PC-3 (cell line): ENCODE measurements at regions not wholly inside any gene's neighbourhood (a gene's known extent, or its start where the extent isn't known, plus 50 kb on each side); places are given as distances from the start of the nearest gene placed in this dataset.

Experiments used
- ATAC-seq: fragments of 200-7000 bp; cut with Tn5 transposase; 2 replicates; pipeline ENCODE4 v1.9.1; 2020; ENCODE audit warnings: mild to moderate bottlenecking, moderate library complexity
- BruUV-seq: library from RNA; stranded (reverse); fragments of 400-500 nt; replicated peaks from 2 replicates; lab custom pipeline; 2021; lab: Mats Ljungman, UMichigan
- CTCF ChIA-PET: fragments of 300-600 bp; sonication (Branson Sonifier 250); formaldehyde crosslinking; loops from one replicate; lab custom pipeline; 2022; ENCODE audit warnings: antibody characterized with exemption; lab: Charles Lee
- POLR2A ChIA-PET: fragments of 300-600 bp; sonication (Branson Sonifier 250); formaldehyde crosslinking; loops from one replicate; lab custom pipeline; 2022; ENCODE audit warnings: antibody characterized with exemption; ENCODE audit not compliant: unreplicated experiment; lab: Charles Lee
- DNase-seq: peaks from one replicate; pipeline ENCODE4 v3.0.0-alpha.2; 2015
- H2AFZ ChIP-seq: fragments of 300-600 bp; sonication (generic); 2 replicates; pipeline ENCODE4 v1.6.0; 2016; ENCODE audit warnings: antibody characterized with exemption, low read length
- H3F3A ChIP-seq: fragments of 300-600 bp; sonication (generic); one replicate; pipeline ENCODE4 v1.6.0; 2017; ENCODE audit warnings: antibody characterized with exemption, low read length, control low read depth, mild to moderate bottlenecking; ENCODE audit not compliant: unreplicated experiment
- H3K27ac ChIP-seq: fragments of 300-600 bp; sonication (generic); 2 replicates; pipeline ENCODE4 v1.5.1; 2016; ENCODE audit warnings: mild to moderate bottlenecking, low read length
- H3K27me3 ChIP-seq: fragments of 300-600 bp; sonication (generic); 2 replicates; pipeline ENCODE4 v1.6.1; 2016; ENCODE audit warnings: low read length, mixed read lengths
- H3K36me3 ChIP-seq: fragments of 300-600 bp; sonication (generic); 2 replicates; pipeline ENCODE4 v1.6.1; 2016; ENCODE audit warnings: low read depth, mixed run types, low read length, mixed read lengths
- H3K4me1 ChIP-seq: fragments of 300-600 bp; sonication (generic); 2 replicates; pipeline ENCODE4 v1.5.1; 2016; ENCODE audit warnings: low read length; ENCODE audit not compliant: insufficient read depth
- H3K4me2 ChIP-seq: fragments of 300-600 bp; sonication (generic); 2 replicates; pipeline ENCODE4 v1.6.0; 2016; ENCODE audit warnings: low read length
- H3K4me3 ChIP-seq: fragments of 300-600 bp; sonication (generic); 2 replicates; pipeline ENCODE4 v1.5.1; 2016; ENCODE audit warnings: mild to moderate bottlenecking, low read length, mixed read lengths
- H3K79me2 ChIP-seq: fragments of 300-600 bp; sonication (generic); 2 replicates; pipeline ENCODE4 v1.6.1; 2017; ENCODE audit warnings: low read length, mixed read lengths
- H3K9ac ChIP-seq: fragments of 300-600 bp; sonication (generic); 2 replicates; pipeline ENCODE4 v1.6.0; 2016; ENCODE audit warnings: mild to moderate bottlenecking, low read length
- H3K9me2 ChIP-seq: fragments of 300-600 bp; sonication (generic); replicated peaks from 2 replicates; pipeline ENCODE4 v1.6.1; 2016; ENCODE audit warnings: mixed run types, low read length, mixed read lengths
- H3K9me3 ChIP-seq: fragments of 300-600 bp; sonication (generic); 2 replicates; pipeline ENCODE4 v1.6.1; 2016; ENCODE audit warnings: low read length, mixed read lengths
- H4K20me1 ChIP-seq: fragments of 300-600 bp; sonication (generic); 2 replicates; pipeline ENCODE4 v1.6.1; 2016; ENCODE audit warnings: low read length, mixed read lengths
- CTCF ChIP-seq: fragments of 300-600 bp; sonication (generic); conservative IDR thresholded peaks from 2 replicates; pipeline ENCODE4 v1.5.1; 2017; ENCODE audit warnings: antibody characterized with exemption, low read depth, mild to moderate bottlenecking, low read length
- EZH2 ChIP-seq: fragments of 300-600 bp; sonication (generic); IDR thresholded peaks from one replicate; pipeline ENCODE4 v1.6.1; 2017; ENCODE audit warnings: antibody characterized with exemption, mild to moderate bottlenecking, low read length; ENCODE audit not compliant: unreplicated experiment
- EZH2phosphoT487 ChIP-seq: fragments of 300-600 bp; sonication (generic); IDR thresholded peaks from 2 replicates; pipeline ENCODE4 v1.6.1; 2018; ENCODE audit warnings: mild to moderate bottlenecking, antibody characterized with exemption, low read length, borderline replicate concordance
- intact Hi-C: fragments of 100-400 bp; cut with micrococcal nuclease; formaldehyde crosslinking; loops from 2 replicates; pipeline ENCODE4 v1.9.0; 2023

GRCh38 chr18:34528177-34528576 is 181.9 kb upstream of the DTNA start:
- POLR2A ChIA-PET: no interaction called here
- BruUV-seq: no TSS peak
- intact Hi-C loops: no loop called here
- Histone ChIP-seq H3K27me3 (no peaks in the 10 kb centered on the region), H3K9ac (no peak overlapping the region), H3K9me2 (no peaks in the 10 kb centered on the region), H3K9me3 (no peaks in the 10 kb centered on the region), H3K79me2 (no peaks in the 10 kb centered on the region), H2AFZ (no peak overlapping the region), H3K27ac (no peak overlapping the region), H3K4me1 (no peaks in the 10 kb centered on the region), H4K20me1 (no peaks in the 10 kb centered on the region), H3K4me3 (no peak overlapping the region), H3K36me3 (no peaks in the 10 kb centered on the region), H3K4me2 (no peak overlapping the region), H3F3A (no peaks in the 10 kb centered on the region)
- no peak for ATAC-seq
- no peak for TF ChIP-seq CTCF
- no peak for TF ChIP-seq EZH2phosphoT487
- TF ChIP-seq EZH2: no peak
- CTCF ChIA-PET: interaction anchor here (0.7 kb wide), 1 partner anchor 64 kb away, joined by 3 read pairs; no protein-coding TSS in a partner anchor
- no peak for DNase-seq

GRCh38 chr18:34529358-34530335 is 180.5 kb upstream of the DTNA start:
- TF ChIP-seq EZH2: no peak
- no peak for TF ChIP-seq CTCF
- TF ChIP-seq EZH2phosphoT487: no peak
- ATAC-seq (no peak; the same call in 1 of the 2 replicates), DNase-seq (no peak)
- Histone ChIP-seq H3K9ac (no peak overlapping the region), H3K4me3 (no peak overlapping the region), H3K79me2 (no peaks in the 10 kb centered on the region), H3K4me1 (no peaks in the 10 kb centered on the region), H3F3A (no peaks in the 10 kb centered on the region), H2AFZ (no peak overlapping the region), H3K36me3 (no peaks in the 10 kb centered on the region), H3K9me3 (no peaks in the 10 kb centered on the region), H3K27me3 (no peaks in the 10 kb centered on the region), H3K9me2 (no peaks in the 10 kb centered on the region), H3K27ac (no peak overlapping the region), H3K4me2 (no peak overlapping the region), H4K20me1 (no peaks in the 10 kb centered on the region)
- CTCF ChIA-PET: interaction anchor here (0.6 kb wide), 1 partner anchor 51 kb away, joined by 4 read pairs; no protein-coding TSS in a partner anchor
- BruUV-seq: no TSS peak
- POLR2A ChIA-PET: no interaction called here
- intact Hi-C loops: no loop called here

- H2AFZ ChIP-seq: no peak overlapping the region
- no TSS peak for BruUV-seq
- no peak for DNase-seq
Measured at GRCh38 chr18:34531110-34531509, 179.0 kb upstream of the DTNA start.

More at GRCh38 chr18:34531110-34531509, 179.0 kb upstream of the DTNA start:
- no peaks in the 10 kb centered on the region for H3K9me2 ChIP-seq
- H4K20me1 ChIP-seq: no peaks in the 10 kb centered on the region
- no peaks in the 10 kb centered on the region for H3K9me3 ChIP-seq
- H3K9ac ChIP-seq: no peak overlapping the region
- H3K79me2 ChIP-seq: no peaks in the 10 kb centered on the region
- CTCF ChIA-PET: no interaction called here
- ATAC-seq: no peak
- no peaks in the 10 kb centered on the region for H3F3A ChIP-seq
- TF ChIP-seq EZH2phosphoT487 (no peak), EZH2 (no peak), CTCF (no peak)
- no peak overlapping the region for H3K4me2 ChIP-seq
- no peaks in the 10 kb centered on the region for H3K27me3 ChIP-seq
- POLR2A ChIA-PET: interaction anchor here (0.6 kb wide), 1 partner anchor 448 kb away, joined by 3 read pairs; no protein-coding TSS in a partner anchor
- intact Hi-C loops: no loop called here
- H3K27ac ChIP-seq: no peak overlapping the region
- no peak overlapping the region for H3K4me3 ChIP-seq
- H3K4me1 ChIP-seq: no peaks in the 10 kb centered on the region
- no peaks in the 10 kb centered on the region for H3K36me3 ChIP-seq
